K562 (cell line): ENCODE measurements at regions not wholly inside any gene's neighbourhood (a gene's known extent, or its start where the extent isn't known, plus 50 kb on each side); places are given as distances from the start of the nearest gene placed in this dataset.

Experiments
- ATAC-seq: fragments of 200-7000 bp; cut with Tn5 transposase; 3 replicates; pipeline ENCODE4 v1.9.1; 2020; ENCODE audit warnings: moderate library complexity
- BruUV-seq: library from RNA; stranded (reverse); fragments of 400-500 nt; replicated peaks from 2 replicates; lab custom pipeline; 2021; lab: Mats Ljungman, UMichigan
- CTCF ChIA-PET: fragments of 300-600 bp; formaldehyde crosslinking; extraction: SDS; loops from one replicate; lab custom pipeline; 2021; ENCODE audit warnings: low intra/inter-chr PET ratio; lab: Yijun Ruan, JAX
- POLR2A ChIA-PET: fragments of 300-600, 350-650 bp; sonication (Branson Sonifier 250); formaldehyde crosslinking; extraction: SDS; loops from one replicate; lab custom pipeline; 2021; ENCODE audit warnings: antibody characterized with exemption, inconsistent platforms; lab: Yijun Ruan, JAX
- DNase-seq, 4 experiments: peaks; one replicate each; pipeline versions ENCODE4 v3.0.0 to v3.0.0-alpha.2; 2011 to 2018; ENCODE audit warnings: low spot score in 3 of 4, mixed read lengths in 3 of 4; ENCODE audit errors: extremely low read depth in 1 of 4
- FAIRE-seq: peaks from 2 replicates; lab custom pipeline; 2011; peaks lifted over from hg19 to GRCh38; lab: Jason Lieb, UNC
- H2AFZ ChIP-seq: 2 replicates; pipeline ENCODE4 v1.6.0; 2011; ENCODE audit warnings: low read depth, low read length, control low read depth, inconsistent platforms
- H3K27ac ChIP-seq: fragments of 200-600 bp; 3 replicates; pipeline ENCODE4 v1.8.0; 2011; ENCODE audit warnings: low read depth, mild to moderate bottlenecking, control low read depth, inconsistent platforms, low read length, moderate library complexity, mixed read lengths; ENCODE audit errors: extremely low read depth
- H3K27me3 ChIP-seq, 2 experiments: fragments of 300-600 bp in 1 of 2; 2 replicates in 1 of 2; 3 replicates in 1 of 2; pipeline versions ENCODE4 v1.6.0 to v1.8.0; 2011; ENCODE audit warnings: inconsistent platforms in 2 of 2, low read length in 2 of 2, mild to moderate bottlenecking in 1 of 2, mixed read lengths in 1 of 2, moderate library complexity in 1 of 2; ENCODE audit not compliant: control insufficient read depth in 2 of 2, insufficient read depth in 2 of 2
- H3K36me3 ChIP-seq: fragments of 300-600 bp; 3 replicates; pipeline ENCODE4 v1.8.0; 2011; ENCODE audit warnings: mild to moderate bottlenecking, low read length, inconsistent platforms; ENCODE audit not compliant: control insufficient read depth, insufficient read depth
- H3K4me1 ChIP-seq, 2 experiments: fragments of 200-600 bp in 1 of 2; replicated peaks in 1 of 2; 2 replicates in 1 of 2; 3 replicates in 1 of 2; pipeline versions ENCODE4 v1.5.1 to v1.8.0; 2011; ENCODE audit warnings: inconsistent platforms in 2 of 2, low read length in 2 of 2, mild to moderate bottlenecking in 1 of 2, mixed read lengths in 1 of 2, moderate library complexity in 1 of 2; ENCODE audit not compliant: control insufficient read depth in 2 of 2, insufficient read depth in 2 of 2
- H3K4me2 ChIP-seq: 2 replicates; pipeline ENCODE4 v1.6.1; 2011; ENCODE audit warnings: low read length, control low read depth, inconsistent platforms, mixed read lengths; ENCODE audit not compliant: insufficient read depth
- H3K4me3 ChIP-seq: fragments of 200-600 bp; sonication (generic), shearing (Covaris generic); 2 replicates; pipeline ENCODE4 v1.5.1; 2016; ENCODE audit warnings: control low read depth, inconsistent platforms
- H3K79me2 ChIP-seq: fragments of 200-600 bp; 3 replicates; pipeline ENCODE4 v1.8.0; 2011; ENCODE audit warnings: low read length, inconsistent platforms; ENCODE audit not compliant: control insufficient read depth, insufficient read depth
- H3K9ac ChIP-seq, 2 experiments: 2 replicates each; pipeline versions ENCODE4 v1.6.0 to v1.6.1; 2011; ENCODE audit warnings: low read depth in 2 of 2, low read length in 2 of 2, control low read depth in 1 of 2, inconsistent platforms in 1 of 2, mild to moderate bottlenecking in 1 of 2, mixed read lengths in 1 of 2; ENCODE audit not compliant: insufficient read depth in 1 of 2
- H3K9me1 ChIP-seq: one replicate; pipeline ENCODE4 v1.6.0; 2011; ENCODE audit warnings: inconsistent platforms, mild to moderate bottlenecking, low read length, moderate library complexity; ENCODE audit not compliant: control insufficient read depth, insufficient read depth
- H3K9me3 ChIP-seq: replicated peaks from 2 replicates; pipeline ENCODE4 v1.5.1; 2011; ENCODE audit warnings: low read depth, low read length, inconsistent platforms; ENCODE audit not compliant: control insufficient read depth, insufficient read depth
- H4K20me1 ChIP-seq: replicated peaks from 2 replicates; pipeline ENCODE4 v1.6.1; 2011; ENCODE audit warnings: low read length, inconsistent platforms, mixed read lengths; ENCODE audit not compliant: control insufficient read depth, insufficient read depth
- CEBPB ChIP-seq: fragments of 450-650 bp; IDR thresholded peaks from 2 replicates; pipeline ENCODE4 v1.6.1; 2016; ENCODE audit warnings: missing genetic modification characterization, missing compliant biosample characterization
- CEBPG ChIP-seq, 3 experiments: fragments of 200-800 bp in 1 of 3; sonication (Bioruptor generic) in 1 of 3; sonication (generic) in 1 of 3; formaldehyde crosslinking in 1 of 3; IDR thresholded peaks in 2 of 3; conservative IDR thresholded peaks in 1 of 3; 2 replicates each; pipeline versions ENCODE4 v1.6.1 to v1.8.0; 2016 to 2022; ENCODE audit warnings: missing compliant biosample characterization in 2 of 3, missing genetic modification characterization in 2 of 3, mild to moderate bottlenecking in 1 of 3, missing genetic modification reagents in 1 of 3
- HDGF ChIP-seq: fragments of 450-650 bp; IDR thresholded peaks from 2 replicates; pipeline ENCODE4 v1.6.1; 2016
- OTX1 ChIP-seq: fragments of 450-650 bp; formaldehyde crosslinking; IDR thresholded peaks from 2 replicates; pipeline ENCODE4 v1.4.0; 2022; ENCODE audit warnings: mild to moderate bottlenecking
- YY1 ChIP-seq, 3 experiments: IDR thresholded peaks; 2 replicates each; pipeline ENCODE4 v1.6.1; 2011; ENCODE audit warnings: low read length in 2 of 3, mild to moderate bottlenecking in 2 of 3, moderate library complexity in 2 of 3, borderline replicate concordance in 1 of 3, control low read depth in 1 of 3, low read depth in 1 of 3; ENCODE audit not compliant: insufficient read depth in 3 of 3, insufficient replicate concordance in 2 of 3, control insufficient read depth in 1 of 3, insufficient read length in 1 of 3; ENCODE audit errors: extremely low read depth in 1 of 3
- WGBS: fragments of 100-300 bp; shearing (Covaris generic); methylation state at CpG from one replicate; pipeline ENCODE4 v1.1.6; 2016; ENCODE audit warnings: low coverage, mixed read lengths; ENCODE audit not compliant: insufficient coverage; ENCODE audit errors: missing lambda C conversion rate; 5-methylcytosine and 5-hydroxymethylcytosine counted together
- in situ Hi-C: fragments of 300-500 bp; cut with MboI; formaldehyde crosslinking; loops from 4 replicates; pipeline ENCODE4 v1.15.0; 2018; ENCODE audit warnings: inconsistent platforms, mixed read lengths
- intact Hi-C: fragments of 100-400 bp; cut with micrococcal nuclease; formaldehyde crosslinking; loops from 2 replicates; pipeline ENCODE4 v1.14.2; 2022
- TF ChIP-seq, protein P1 (sequence below): sonication (generic); formaldehyde crosslinking; IDR thresholded peaks from 2 replicates; pipeline ENCODE4 v1.8.0; 2022; ENCODE audit warnings: mild to moderate bottlenecking, missing genetic modification reagents
- TF ChIP-seq, protein P2 (sequence below): fragments of 450-650 bp; IDR thresholded peaks from 2 replicates; pipeline ENCODE4 v1.6.1; 2016; ENCODE audit warnings: borderline replicate concordance

DNA sequence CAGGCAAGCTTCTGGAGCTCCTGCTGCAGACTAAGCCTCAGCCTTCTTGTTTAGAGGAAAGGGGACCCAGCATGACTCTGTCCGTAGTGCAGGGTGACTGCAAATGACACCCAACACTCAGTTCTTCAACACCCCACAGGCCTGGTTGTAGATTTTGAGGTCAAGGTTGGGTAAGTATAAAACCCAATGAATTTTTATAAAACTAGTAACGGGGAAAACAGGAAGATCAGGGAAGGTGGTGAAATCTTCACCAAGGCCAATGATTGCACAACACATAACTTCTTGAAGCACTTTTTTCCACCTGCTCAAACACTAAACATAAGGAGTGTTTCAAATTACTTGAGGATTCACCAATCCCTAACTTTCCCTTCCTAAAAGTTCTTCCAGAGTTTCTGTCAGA, 89.4 kb upstream of the JAK1 start:
- Histone ChIP-seq H3K9me3 (no peaks in the 10 kb centered on the region), H3K79me2 (peaks cover 4% of the 10 kb centered on the region; the same call in 1 of the 3 replicates), H3K9ac (no peak overlapping the region), H3K4me2 (no peak overlapping the region), H3K9me1 (no peaks in the 10 kb centered on the region), H3K4me3 (no peak overlapping the region), H3K27ac (no peak overlapping the region), H3K4me1 (no peaks in the 10 kb centered on the region), H3K36me3 (peaks cover 14% of the 10 kb centered on the region), H3K27me3 (no peaks in the 10 kb centered on the region), H2AFZ (no peak overlapping the region), H4K20me1 (no peaks in the 10 kb centered on the region)
- CTCF ChIA-PET, result no interaction called here
- ATAC-seq (no peak), DNase-seq (no peak), FAIRE-seq (no peak)
- WGBS, result 85% methylated on average over 2 of the region's 2 CpGs
- TF ChIP-seq, protein P1, sequence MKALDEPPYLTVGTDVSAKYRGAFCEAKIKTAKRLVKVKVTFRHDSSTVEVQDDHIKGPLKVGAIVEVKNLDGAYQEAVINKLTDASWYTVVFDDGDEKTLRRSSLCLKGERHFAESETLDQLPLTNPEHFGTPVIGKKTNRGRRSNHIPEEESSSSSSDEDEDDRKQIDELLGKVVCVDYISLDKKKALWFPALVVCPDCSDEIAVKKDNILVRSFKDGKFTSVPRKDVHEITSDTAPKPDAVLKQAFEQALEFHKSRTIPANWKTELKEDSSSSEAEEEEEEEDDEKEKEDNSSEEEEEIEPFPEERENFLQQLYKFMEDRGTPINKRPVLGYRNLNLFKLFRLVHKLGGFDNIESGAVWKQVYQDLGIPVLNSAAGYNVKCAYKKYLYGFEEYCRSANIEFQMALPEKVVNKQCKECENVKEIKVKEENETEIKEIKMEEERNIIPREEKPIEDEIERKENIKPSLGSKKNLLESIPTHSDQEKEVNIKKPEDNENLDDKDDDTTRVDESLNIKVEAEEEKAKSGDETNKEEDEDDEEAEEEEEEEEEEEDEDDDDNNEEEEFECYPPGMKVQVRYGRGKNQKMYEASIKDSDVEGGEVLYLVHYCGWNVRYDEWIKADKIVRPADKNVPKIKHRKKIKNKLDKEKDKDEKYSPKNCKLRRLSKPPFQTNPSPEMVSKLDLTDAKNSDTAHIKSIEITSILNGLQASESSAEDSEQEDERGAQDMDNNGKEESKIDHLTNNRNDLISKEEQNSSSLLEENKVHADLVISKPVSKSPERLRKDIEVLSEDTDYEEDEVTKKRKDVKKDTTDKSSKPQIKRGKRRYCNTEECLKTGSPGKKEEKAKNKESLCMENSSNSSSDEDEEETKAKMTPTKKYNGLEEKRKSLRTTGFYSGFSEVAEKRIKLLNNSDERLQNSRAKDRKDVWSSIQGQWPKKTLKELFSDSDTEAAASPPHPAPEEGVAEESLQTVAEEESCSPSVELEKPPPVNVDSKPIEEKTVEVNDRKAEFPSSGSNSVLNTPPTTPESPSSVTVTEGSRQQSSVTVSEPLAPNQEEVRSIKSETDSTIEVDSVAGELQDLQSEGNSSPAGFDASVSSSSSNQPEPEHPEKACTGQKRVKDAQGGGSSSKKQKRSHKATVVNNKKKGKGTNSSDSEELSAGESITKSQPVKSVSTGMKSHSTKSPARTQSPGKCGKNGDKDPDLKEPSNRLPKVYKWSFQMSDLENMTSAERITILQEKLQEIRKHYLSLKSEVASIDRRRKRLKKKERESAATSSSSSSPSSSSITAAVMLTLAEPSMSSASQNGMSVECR (CRISPR knock-in tag), result no peak
- TF ChIP-seq HDGF, result no peak
- TF ChIP-seq CEBPG (CRISPR knock-in tag; IDR thresholded peaks at IDR 0.05), result no peak
- peak; percentile 23 to 67; a peak in 3 of 4 replicates for TF ChIP-seq CEBPG (tag; conservative IDR thresholded peaks at IDR 0.05 in 1 of 2, IDR thresholded peaks at IDR 0.05 in 1 of 2)
- TF ChIP-seq, protein P2, sequence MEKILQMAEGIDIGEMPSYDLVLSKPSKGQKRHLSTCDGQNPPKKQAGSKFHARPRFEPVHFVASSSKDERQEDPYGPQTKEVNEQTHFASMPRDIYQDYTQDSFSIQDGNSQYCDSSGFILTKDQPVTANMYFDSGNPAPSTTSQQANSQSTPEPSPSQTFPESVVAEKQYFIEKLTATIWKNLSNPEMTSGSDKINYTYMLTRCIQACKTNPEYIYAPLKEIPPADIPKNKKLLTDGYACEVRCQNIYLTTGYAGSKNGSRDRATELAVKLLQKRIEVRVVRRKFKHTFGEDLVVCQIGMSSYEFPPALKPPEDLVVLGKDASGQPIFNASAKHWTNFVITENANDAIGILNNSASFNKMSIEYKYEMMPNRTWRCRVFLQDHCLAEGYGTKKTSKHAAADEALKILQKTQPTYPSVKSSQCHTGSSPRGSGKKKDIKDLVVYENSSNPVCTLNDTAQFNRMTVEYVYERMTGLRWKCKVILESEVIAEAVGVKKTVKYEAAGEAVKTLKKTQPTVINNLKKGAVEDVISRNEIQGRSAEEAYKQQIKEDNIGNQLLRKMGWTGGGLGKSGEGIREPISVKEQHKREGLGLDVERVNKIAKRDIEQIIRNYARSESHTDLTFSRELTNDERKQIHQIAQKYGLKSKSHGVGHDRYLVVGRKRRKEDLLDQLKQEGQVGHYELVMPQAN, result no peak
- TF ChIP-seq CEBPB (tag), result peak; percentile 73
- no peak for TF ChIP-seq OTX1 (CRISPR knock-in tag)
- no peak for TF ChIP-seq YY1 (IDR thresholded peaks at IDR 0.05; ENCODE audit: borderline replicate concordance in 1 of 3, control insufficient read depth in 1 of 3, extremely low read depth in 1 of 3, insufficient read depth in 3 of 3, insufficient read length in 1 of 3, insufficient replicate concordance in 2 of 3, low read depth in 1 of 3, low read length in 2 of 3)
- in situ Hi-C loops (loop anchor here (25.0 kb wide), 1 partner anchor 1182 kb away; no protein-coding TSS in a partner anchor), intact Hi-C loops (no loop called here)
- POLR2A ChIA-PET, result interaction anchor here (0.7 kb wide), 1 partner anchor 1390 kb away, joined by 3 read pairs; no protein-coding TSS in a partner anchor
- no TSS peak for BruUV-seq
